CD14-positive monocyte (primary cell): ENCODE measurements at regions not wholly inside any gene's neighbourhood (a gene's known extent, or its start where the extent isn't known, plus 50 kb on each side); places are given as distances from the start of the nearest gene placed in this dataset. TPM values are rescaled to one million over a fixed set of nuclear protein-coding genes. Genes with fewer than 3 reads are reported as not detected.

Experiments used
- DNase-seq, 3 donors: peaks; one replicate each; pipeline ENCODE4 v3.0.0-alpha.2; 2011 to 2022
- H2AFZ ChIP-seq: 2 replicates; pipeline ENCODE4 v1.6.0; 2012; ENCODE audit warnings: mild to moderate bottlenecking, low read depth, low read length, inconsistent platforms; ENCODE audit not compliant: insufficient read depth, poor library complexity, severe bottlenecking
- H3K27ac ChIP-seq, 2 donors: 1 replicate in 1 of 2; 2 replicates in 1 of 2; pipeline ENCODE4 v1.5.1; 2012 to 2013; ENCODE audit warnings: low read length in 2 of 2, control low read depth in 1 of 2, inconsistent platforms in 1 of 2, low read depth in 1 of 2, mild to moderate bottlenecking in 1 of 2
- H3K27me3 ChIP-seq, 2 donors: one replicate each; pipeline versions ENCODE4 v1.6.0 to v1.6.1; 2011 to 2013; ENCODE audit warnings: low read length in 2 of 2; ENCODE audit not compliant: control insufficient read depth in 2 of 2, insufficient read depth in 2 of 2
- H3K36me3 ChIP-seq, 2 donors: replicated peaks in 1 of 2; 1 replicate in 1 of 2; 2 replicates in 1 of 2; pipeline versions ENCODE4 v1.5.1 to v1.6.1; 2012 to 2013; ENCODE audit warnings: low read length in 2 of 2, control low read depth in 1 of 2, inconsistent platforms in 1 of 2, mild to moderate bottlenecking in 1 of 2; ENCODE audit not compliant: insufficient read depth in 2 of 2, control insufficient read depth in 1 of 2
- H3K4me1 ChIP-seq, 2 donors: 1 replicate in 1 of 2; 2 replicates in 1 of 2; pipeline versions ENCODE4 v1.5.1 to v1.6.1; 2012 to 2013; ENCODE audit warnings: low read length in 2 of 2, control low read depth in 1 of 2, inconsistent platforms in 1 of 2, mild to moderate bottlenecking in 1 of 2, moderate library complexity in 1 of 2; ENCODE audit not compliant: insufficient read depth in 2 of 2, control insufficient read depth in 1 of 2
- H3K4me2 ChIP-seq: replicated peaks from 2 replicates; pipeline ENCODE3; 2012; ENCODE audit warnings: low read length, moderate library complexity, mild to moderate bottlenecking; ENCODE audit not compliant: poor library complexity, severe bottlenecking; ENCODE audit errors: extremely low read depth
- H3K4me3 ChIP-seq, 3 experiments: fragments of 200-600 bp in 1 of 3; sonication (generic) in 1 of 3; replicated peaks in 1 of 3; 1 replicate in 2 of 3; 2 replicates in 1 of 3; pipeline ENCODE4 v1.5.1; 2011 to 2013; ENCODE audit warnings: low read length in 3 of 3, mild to moderate bottlenecking in 3 of 3, control low read depth in 2 of 3, low read depth in 2 of 3, inconsistent platforms in 1 of 3, moderate library complexity in 1 of 3
- H3K79me2 ChIP-seq: 2 replicates; pipeline ENCODE4 v1.6.0; 2012; ENCODE audit warnings: mild to moderate bottlenecking, control low read depth, inconsistent platforms, low read length, moderate library complexity; ENCODE audit not compliant: insufficient read depth
- H3K9ac ChIP-seq: 2 replicates; pipeline ENCODE4 v1.6.0; 2017; ENCODE audit warnings: low read length, mild to moderate bottlenecking; ENCODE audit not compliant: insufficient read depth, poor library complexity, severe bottlenecking
- H3K9me3 ChIP-seq, 2 donors: replicated peaks in 1 of 2; 1 replicate in 1 of 2; 2 replicates in 1 of 2; pipeline versions ENCODE4 v1.5.1 to v1.6.1; 2012 to 2013; ENCODE audit warnings: low read length in 2 of 2, control low read depth in 1 of 2; ENCODE audit not compliant: control insufficient read depth in 1 of 2, insufficient read depth in 1 of 2
- H4K20me1 ChIP-seq: 2 replicates; pipeline ENCODE4 v1.6.0; 2012; ENCODE audit warnings: mild to moderate bottlenecking, low read length, control low read depth, moderate library complexity; ENCODE audit not compliant: insufficient read depth
- H3K27ac Mint-ChIP-seq, 7 donors: one replicate each; pipeline ENCODE4 v1.8.0; 2020; ENCODE audit warnings: mild to moderate bottlenecking in 7 of 7, mixed read lengths in 7 of 7, moderate library complexity in 6 of 7, inconsistent platforms in 2 of 7
- H3K27me3 Mint-ChIP-seq, 3 donors: one replicate each; pipeline ENCODE4 v1.8.0; 2021 to 2022; ENCODE audit warnings: low read depth in 3 of 3, mild to moderate bottlenecking in 3 of 3, mixed read lengths in 3 of 3, moderate library complexity in 3 of 3, inconsistent platforms in 1 of 3
- H3K36me3 Mint-ChIP-seq, 2 donors: one replicate each; pipeline ENCODE4 v1.8.0; 2020; ENCODE audit warnings: mixed read lengths in 2 of 2, inconsistent platforms in 1 of 2, mild to moderate bottlenecking in 1 of 2
- H3K4me1 Mint-ChIP-seq: one replicate; pipeline ENCODE4 v1.8.0; 2020; ENCODE audit warnings: mild to moderate bottlenecking, mixed read lengths
- H3K4me3 Mint-ChIP-seq, 2 donors: one replicate each; pipeline ENCODE4 v1.8.0; 2020; ENCODE audit warnings: mild to moderate bottlenecking in 2 of 2, mixed read lengths in 2 of 2, moderate library complexity in 1 of 2
- H3K9me3 Mint-ChIP-seq, 7 donors: one replicate each; pipeline ENCODE4 v1.8.0; 2020 to 2022; ENCODE audit warnings: mixed read lengths in 7 of 7, mild to moderate bottlenecking in 6 of 7, moderate library complexity in 6 of 7, inconsistent platforms in 2 of 7
- CTCF ChIP-seq: fragments of 200-600 bp; IDR thresholded peaks from one replicate; pipeline ENCODE4 v1.8.0; 2022; ENCODE audit warnings: antibody characterized with exemption, mild to moderate bottlenecking
- WGBS: methylation state at CpG from one replicate; pipeline ENCODE4 v1.1.5; 2013; ENCODE audit warnings: missing lambda C conversion rate; ENCODE audit not compliant: insufficient coverage; 5-methylcytosine and 5-hydroxymethylcytosine counted together
- intact Hi-C, 2 donors: fragments of 100-400 bp; cut with micrococcal nuclease; formaldehyde crosslinking; loops; one replicate each; pipeline versions ENCODE4 v1.15.0 to v1.15.1; 2023
- small RNA-seq: library from RNA; depleted of rRNA; stranded (forward); fragments of <200 nt; gene quantifications from one replicate; pipeline ENCODE3, GENCODE V24; 2012; ENCODE audit warnings: low read depth; ENCODE audit not compliant: insufficient read length

DNA sequence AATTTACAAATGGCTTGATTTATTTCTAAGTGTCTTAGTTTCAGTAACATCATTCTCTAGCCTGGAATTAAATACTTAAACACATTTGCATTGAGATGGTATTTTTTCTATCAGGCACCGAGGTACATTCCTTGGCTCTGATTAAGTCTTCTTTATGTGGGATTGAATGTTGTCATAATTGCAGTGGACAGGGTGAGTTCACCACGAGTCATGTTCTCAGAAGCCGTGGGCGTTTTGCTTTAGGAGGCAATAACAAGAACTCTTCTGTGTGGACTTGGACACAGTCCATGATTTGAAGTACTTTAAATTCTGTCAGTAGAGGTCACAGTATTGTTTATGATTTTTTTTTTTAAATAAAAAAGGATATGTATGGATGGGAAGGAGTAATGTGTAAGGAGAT lies 57.1 kb upstream of the EFHC2 start:
- intact Hi-C loops, result no loop called here
- H3K27ac Mint-ChIP-seq, result no peak overlapping the region
- Histone ChIP-seq H3K4me2 (no peak overlapping the region), H3K27ac (no peak overlapping the region), H2AFZ (no peak overlapping the region), H3K9me3 (no peaks in the 10 kb centered on the region), H3K36me3 (no peaks in the 10 kb centered on the region), H3K9ac (no peak overlapping the region), H3K27me3 (peaks cover 0 to 2% of the 10 kb centered on the region in 2 donors), H3K4me3 (no peak overlapping the region), H4K20me1 (no peaks in the 10 kb centered on the region), H3K4me1 (no peaks in the 10 kb centered on the region), H3K79me2 (no peaks in the 10 kb centered on the region)
- no peak overlapping the region for H3K4me3 Mint-ChIP-seq
- peaks cover 0 to 7% (median 2%) of the 10 kb centered on the region in 7 donors for H3K9me3 Mint-ChIP-seq
- no peaks in the 10 kb centered on the region for H3K4me1 Mint-ChIP-seq
- no peak for TF ChIP-seq CTCF
- H3K27me3 Mint-ChIP-seq, result peaks cover 0 to 1% (median 1%) of the 10 kb centered on the region in 3 donors
- no peak for DNase-seq
- WGBS, result no CpG with 5 or more reads among the region's 4 CpGs
- no peaks in the 10 kb centered on the region for H3K36me3 Mint-ChIP-seq

DNA sequence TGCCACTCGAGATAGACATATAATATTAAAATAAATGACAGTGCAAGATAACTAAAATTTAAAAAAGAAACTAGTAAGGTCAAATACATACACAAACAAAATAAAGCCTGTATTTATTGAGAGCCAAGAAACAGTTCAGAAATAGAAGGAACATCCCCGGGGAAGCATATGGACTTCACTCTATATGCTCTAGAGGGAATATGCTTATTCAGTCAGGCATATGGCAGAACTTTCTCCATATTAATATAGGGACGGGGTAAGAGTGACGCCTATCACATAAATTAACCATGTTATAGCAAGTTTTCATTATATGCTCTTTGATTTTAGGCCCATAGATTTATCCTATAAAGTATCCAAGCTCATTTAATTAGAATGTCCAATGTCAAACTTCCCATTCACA lies 56.7 kb upstream of the EFHC2 start:
- H3K79me2 ChIP-seq, result no peaks in the 10 kb centered on the region
- H2AFZ ChIP-seq, result no peak overlapping the region
- no peaks in the 10 kb centered on the region for H4K20me1 ChIP-seq
- H3K36me3 ChIP-seq, result no peaks in the 10 kb centered on the region
- no peak overlapping the region for H3K4me3 Mint-ChIP-seq
- no peak overlapping the region for H3K27ac Mint-ChIP-seq
- no peak for TF ChIP-seq CTCF
- no CpG with 5 or more reads among the region's 4 CpGs for WGBS
- H3K4me2 ChIP-seq, result no peak overlapping the region
- no peaks in the 10 kb centered on the region for H3K4me1 Mint-ChIP-seq
- no peaks in the 10 kb centered on the region for H3K9me3 ChIP-seq
- no peak overlapping the region for H3K9ac ChIP-seq
- intact Hi-C loops, result no loop called here
- H3K9me3 Mint-ChIP-seq, result peaks cover 0 to 7% (median 2%) of the 10 kb centered on the region in 7 donors
- peaks cover 0 to 3% of the 10 kb centered on the region in 2 donors for H3K27me3 ChIP-seq
- DNase-seq, result no peak
- H3K36me3 Mint-ChIP-seq, result no peaks in the 10 kb centered on the region
- H3K27ac ChIP-seq, result no peak overlapping the region
- H3K4me3 ChIP-seq, result no peak overlapping the region
- peaks cover 0 to 2% (median 1%) of the 10 kb centered on the region in 3 donors for H3K27me3 Mint-ChIP-seq
- no peaks in the 10 kb centered on the region for H3K4me1 ChIP-seq

Small RNAs in the stretch of these regions (small RNA-seq; reads per million reads assigned to genes)
- not detected for gene RF00019
